ENCODE measurements at regions not wholly inside any gene's neighbourhood (a gene's known extent, or its start where the extent isn't known, plus 50 kb on each side); places are given as distances from the start of the nearest gene placed in this dataset.

- no peak overlapping the region for H3K4me3 ChIP-seq (ENCODE audit: low read length)
- DNase-seq (ENCODE audit: low read depth): no peak
- TF ChIP-seq, protein P1, sequence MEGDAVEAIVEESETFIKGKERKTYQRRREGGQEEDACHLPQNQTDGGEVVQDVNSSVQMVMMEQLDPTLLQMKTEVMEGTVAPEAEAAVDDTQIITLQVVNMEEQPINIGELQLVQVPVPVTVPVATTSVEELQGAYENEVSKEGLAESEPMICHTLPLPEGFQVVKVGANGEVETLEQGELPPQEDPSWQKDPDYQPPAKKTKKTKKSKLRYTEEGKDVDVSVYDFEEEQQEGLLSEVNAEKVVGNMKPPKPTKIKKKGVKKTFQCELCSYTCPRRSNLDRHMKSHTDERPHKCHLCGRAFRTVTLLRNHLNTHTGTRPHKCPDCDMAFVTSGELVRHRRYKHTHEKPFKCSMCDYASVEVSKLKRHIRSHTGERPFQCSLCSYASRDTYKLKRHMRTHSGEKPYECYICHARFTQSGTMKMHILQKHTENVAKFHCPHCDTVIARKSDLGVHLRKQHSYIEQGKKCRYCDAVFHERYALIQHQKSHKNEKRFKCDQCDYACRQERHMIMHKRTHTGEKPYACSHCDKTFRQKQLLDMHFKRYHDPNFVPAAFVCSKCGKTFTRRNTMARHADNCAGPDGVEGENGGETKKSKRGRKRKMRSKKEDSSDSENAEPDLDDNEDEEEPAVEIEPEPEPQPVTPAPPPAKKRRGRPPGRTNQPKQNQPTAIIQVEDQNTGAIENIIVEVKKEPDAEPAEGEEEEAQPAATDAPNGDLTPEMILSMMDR (conservative IDR thresholded peaks at IDR 0.05; ENCODE audit: low read length): no peak
Measured at GRCh38 chr4:18202486-18202885, 180.9 kb upstream of the LCORL start.

DNA sequence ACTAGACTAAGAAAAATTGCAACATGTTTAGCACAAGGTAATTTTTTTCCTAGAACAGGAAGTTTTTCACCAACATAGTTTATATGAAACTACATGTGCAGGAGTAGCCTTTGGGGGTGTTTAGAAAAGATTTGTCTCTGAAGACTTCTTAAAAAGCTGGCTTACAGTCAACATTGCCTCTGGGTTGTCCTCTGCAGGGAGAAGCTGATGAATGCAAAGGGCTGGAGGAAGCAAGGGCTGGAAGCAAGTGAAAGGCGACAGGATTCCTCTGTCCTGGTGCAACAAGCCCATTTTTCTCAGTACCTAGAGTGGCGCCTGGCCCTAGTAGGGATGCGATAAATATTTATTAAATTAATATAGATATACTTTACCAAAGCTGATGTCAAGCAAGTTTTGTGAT is 180.3 kb upstream of the LCORL start:
- TF ChIP-seq, protein P1 (conservative IDR thresholded peaks at IDR 0.05; ENCODE audit: low read length): no peak
- H3K4me3 ChIP-seq (ENCODE audit: low read length): no peak overlapping the region
- DNase-seq (ENCODE audit: low read depth): no peak

DNA sequence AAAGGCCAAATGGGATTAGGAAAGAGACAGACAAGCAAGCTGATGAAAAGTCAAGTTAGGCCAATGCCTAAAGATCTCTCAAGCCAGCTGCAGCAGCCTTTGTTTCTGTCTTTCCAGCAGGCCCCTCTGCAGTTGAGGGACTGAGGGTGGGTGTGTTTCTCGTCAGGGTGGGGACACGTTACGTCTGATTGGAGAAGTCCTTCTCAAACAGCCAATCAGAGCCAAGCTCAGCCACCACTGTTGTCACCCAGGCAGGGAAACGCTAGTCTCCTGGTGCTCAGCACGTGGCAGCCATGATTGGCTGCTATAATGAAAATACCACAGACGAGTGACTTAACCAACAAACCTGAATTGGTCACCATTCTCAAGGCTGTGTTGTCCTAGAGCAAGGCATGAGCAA is 177.1 kb upstream of the LCORL start:
- TF ChIP-seq, protein P1 (conservative IDR thresholded peaks at IDR 0.05; ENCODE audit: low read length): no peak
- no peak for DNase-seq (ENCODE audit: low read depth)

DNA sequence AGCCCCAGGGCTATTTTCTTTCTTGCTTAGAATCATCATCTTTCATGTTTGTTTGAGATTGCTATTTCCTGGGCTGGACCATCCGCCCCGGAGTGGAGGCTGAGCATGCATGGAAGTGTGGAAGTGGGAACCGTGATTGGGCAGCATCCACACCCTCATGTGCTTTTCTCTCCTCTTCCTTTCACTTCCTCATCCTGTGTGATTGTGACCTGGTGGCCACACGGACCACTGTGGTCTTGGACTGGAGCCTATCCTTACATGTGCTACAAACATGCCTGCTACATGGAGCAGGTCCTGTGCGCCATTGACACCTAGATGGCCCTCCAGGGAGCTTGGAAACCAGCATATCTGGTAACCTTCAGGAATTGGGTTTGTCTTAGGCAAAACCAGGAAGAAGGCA is 175.9 kb upstream of the LCORL start:
- TF ChIP-seq, protein P1 (conservative IDR thresholded peaks at IDR 0.05; ENCODE audit: low read length): no peak
- no peak for DNase-seq (ENCODE audit: low read depth)
- H3K4me3 ChIP-seq (ENCODE audit: low read length): no peak overlapping the region

More for the DNA sequence above, 177.1 kb upstream of the LCORL start:
- H3K4me3 ChIP-seq (ENCODE audit: low read length): no peak overlapping the region

DNA sequence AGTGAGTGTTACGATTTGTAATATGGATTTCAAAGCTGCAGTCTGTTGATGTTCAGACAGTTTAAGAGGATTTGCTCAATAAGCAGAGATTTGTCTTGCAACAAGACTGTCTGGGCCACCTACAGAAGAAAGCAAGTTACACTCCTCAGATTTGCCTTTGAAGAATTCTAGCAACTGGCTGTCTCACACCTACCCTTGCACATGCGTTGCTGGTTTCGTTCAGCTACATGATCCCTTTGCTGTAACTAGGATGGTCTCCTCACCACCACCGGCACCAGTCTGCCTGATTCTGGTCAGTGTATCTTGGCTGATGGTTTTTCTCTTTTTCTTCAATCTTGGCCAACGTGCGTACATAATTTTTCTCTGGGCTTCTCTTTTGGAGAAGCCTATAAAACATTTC is 172.7 kb upstream of the LCORL start:
- no peak for DNase-seq (ENCODE audit: low read depth)
- H3K4me3 ChIP-seq (ENCODE audit: low read length): no peak overlapping the region
- TF ChIP-seq, protein P1 (conservative IDR thresholded peaks at IDR 0.05; ENCODE audit: low read length): no peak

- no peak for DNase-seq (ENCODE audit: low read depth)
- TF ChIP-seq, protein P1 (conservative IDR thresholded peaks at IDR 0.05; ENCODE audit: low read length): no peak
- H3K4me3 ChIP-seq (ENCODE audit: low read length): no peak overlapping the region
Measured at GRCh38 chr4:18192901-18193300, 171.3 kb upstream of the LCORL start.

DNA sequence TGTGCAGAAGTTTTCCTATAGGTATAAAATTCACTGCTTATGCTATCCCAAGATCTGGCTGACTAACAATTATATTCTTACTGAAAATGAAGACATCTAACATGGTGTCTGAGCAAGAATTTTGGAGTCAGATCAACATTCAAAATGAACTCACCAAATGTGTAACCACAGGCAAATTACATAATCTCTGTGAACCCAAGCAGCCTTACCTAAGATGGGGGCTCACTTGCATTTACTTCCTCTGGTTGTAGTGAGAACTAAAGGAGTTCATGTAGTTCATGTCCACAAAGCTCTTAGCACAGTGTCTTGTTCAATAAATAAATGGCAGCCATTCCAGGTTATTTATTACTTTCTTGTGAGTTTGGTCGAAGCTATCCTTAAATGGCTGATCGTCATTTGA is 163.9 kb upstream of the LCORL start:
- TF ChIP-seq, protein P1 (conservative IDR thresholded peaks at IDR 0.05; ENCODE audit: low read length): no peak
- no peak for DNase-seq (ENCODE audit: low read depth)
- no peak overlapping the region for H3K4me3 ChIP-seq (ENCODE audit: low read length)
